Transverse colon (tissue), 4 donors: ENCODE measurements at regions not wholly inside any gene's neighbourhood (a gene's known extent, or its start where the extent isn't known, plus 50 kb on each side); places are given as distances from the start of the nearest gene placed in this dataset.

Experiments
- DNase-seq: peaks from one replicate; pipeline ENCODE4 v3.0.0-alpha.2; 2019
- H3K27ac ChIP-seq, 4 donors: fragments of 200-600 bp; sonication (generic); 2 replicates each; pipeline ENCODE4 v1.5.1; 2016 to 2018; ENCODE audit warnings: inconsistent platforms in 4 of 4
- H3K27me3 ChIP-seq: fragments of 200-600 bp; sonication (generic); 2 replicates; pipeline ENCODE4 v1.5.1; 2017; ENCODE audit warnings: inconsistent platforms
- H3K36me3 ChIP-seq, 4 donors: fragments of 200-600 bp; sonication (generic); 2 replicates each; pipeline ENCODE4 v1.5.1; 2017 to 2019; ENCODE audit warnings: inconsistent platforms in 4 of 4
- H3K4me1 ChIP-seq, 4 donors: fragments of 200-600 bp; sonication (generic); 2 replicates each; pipeline ENCODE4 v1.5.1; 2017 to 2020; ENCODE audit warnings: inconsistent platforms in 4 of 4
- H3K4me3 ChIP-seq, 4 donors: fragments of 200-600 bp; sonication (generic); 1 replicate in 1 of 4; 2 replicates in 3 of 4; pipeline versions ENCODE4 v1.5.1 to v1.6.1; 2017 to 2019; ENCODE audit warnings: inconsistent platforms in 4 of 4
- H3K9me3 ChIP-seq, 2 donors: fragments of 200-600 bp; sonication (generic); 2 replicates each; pipeline ENCODE4 v1.5.1; 2017 to 2019; ENCODE audit warnings: inconsistent platforms in 2 of 2
- CTCF ChIP-seq, 5 experiments: fragments of 200-600 bp in 3 of 5; fragments of 450-650 bp in 2 of 5; sonication (generic) in 3 of 5; IDR thresholded peaks; 1 replicate in 2 of 5; 2 replicates in 3 of 5; pipeline ENCODE4 v1.5.1; 2016 to 2017; ENCODE audit warnings: antibody characterized with exemption in 5 of 5, inconsistent platforms in 3 of 5, mild to moderate bottlenecking in 2 of 5, moderate library complexity in 1 of 5
- EP300 ChIP-seq: sonication (generic); formaldehyde crosslinking; IDR thresholded peaks from one replicate; pipeline ENCODE4 v1.6.1; 2017; ENCODE audit warnings: antibody characterized with exemption, low read depth
- POLR2A ChIP-seq: fragments of 450-650 bp; IDR thresholded peaks from one replicate; pipeline ENCODE4 v1.6.1; 2016; ENCODE audit warnings: antibody characterized with exemption, mild to moderate bottlenecking, moderate library complexity
- POLR2AphosphoS5 ChIP-seq, 3 donors: sonication (generic); formaldehyde crosslinking; IDR thresholded peaks; one replicate each; pipeline ENCODE4 v1.6.1; 2016; ENCODE audit warnings: antibody characterized with exemption in 3 of 3
- WGBS, 2 donors: methylation state at CpG; one replicate each; pipeline ENCODE4 v1.1.5; 2018; ENCODE audit warnings: low coverage in 1 of 2; 5-methylcytosine and 5-hydroxymethylcytosine counted together
- in situ Hi-C, 4 donors: fragments of 200-750 bp; cut with MboI; loops; one replicate each; pipeline versions ENCODE4 v1.15.0 to v1.15.1; 2017; ENCODE audit warnings: low sequenced_read_pairs in 3 of 4, low pct_ligation_motif_present in 1 of 4, low pct_unique_long_range_greater_than_20kb in 1 of 4
- intact Hi-C: fragments of 100-400 bp; cut with DNase I; formaldehyde crosslinking; loops from one replicate; pipeline ENCODE4 v1.15.1; 2023; ENCODE audit warnings: low total_unique reads

GRCh38 chr1:47582891-47583608 is 145.2 kb downstream of the FOXD2 start:
- TF ChIP-seq POLR2AphosphoS5 (IDR thresholded peaks at IDR 0.05) (no peak), EP300 (no peak), POLR2A (no peak), CTCF (IDR thresholded peaks at IDR 0.05) (no peak)
- Histone ChIP-seq H3K9me3 (no peaks in the 10 kb centered on the region), H3K4me3 (no peak overlapping the region), H3K4me1 (peaks cover 0 to 9% (median 7%) of the 10 kb centered on the region in 4 donors), H3K27me3 (peaks cover 7% of the 10 kb centered on the region), H3K27ac (no peak overlapping the region), H3K36me3 (no peaks in the 10 kb centered on the region)
- in situ Hi-C loops (no loop called here), intact Hi-C loops (no loop called here)
- DNase-seq, result no peak
- WGBS, 2 donors, result 56 to 67% methylated on average over 5 to 8 of the region's 8 CpGs

- intact Hi-C loops, result no loop called here
- in situ Hi-C loops, result no loop called here
- Histone ChIP-seq H3K36me3 (no peaks in the 10 kb centered on the region), H3K27me3 (peaks cover 7% of the 10 kb centered on the region), H3K4me1 (no peaks in the 10 kb centered on the region), H3K9me3 (no peaks in the 10 kb centered on the region), H3K27ac (no peak overlapping the region), H3K4me3 (no peak overlapping the region)
- DNase-seq, result no peak
- TF ChIP-seq POLR2A (no peak), POLR2AphosphoS5 (IDR thresholded peaks at IDR 0.05) (no peak), CTCF (IDR thresholded peaks at IDR 0.05) (no peak), EP300 (no peak)
- 25% methylated on average over 1 of the region's 1 CpG; no CpG with 5 or more reads in 1 of the 2 donors for WGBS, 2 donors
Observed at GRCh38 chr1:47584249-47584648, 146.4 kb downstream of the FOXD2 start.

- Histone ChIP-seq H3K36me3 (no peaks in the 10 kb centered on the region), H3K9me3 (no peaks in the 10 kb centered on the region), H3K27me3 (peaks cover 15% of the 10 kb centered on the region), H3K4me3 (no peak overlapping the region), H3K27ac (no peak overlapping the region), H3K4me1 (no peaks in the 10 kb centered on the region)
- DNase-seq, result no peak
- intact Hi-C loops, result no loop called here
- TF ChIP-seq EP300 (no peak), POLR2A (no peak), CTCF (IDR thresholded peaks at IDR 0.05) (no peak), POLR2AphosphoS5 (IDR thresholded peaks at IDR 0.05) (no peak)
- in situ Hi-C loops, result no loop called here
- 84 to 88% methylated on average over 5 to 9 of the region's 9 CpGs for WGBS, 2 donors
Observed at GRCh38 chr1:47585141-47585902, 147.5 kb downstream of the FOXD2 start.

- Histone ChIP-seq H3K4me3 (no peak overlapping the region), H3K27ac (no peak overlapping the region), H3K4me1 (no peaks in the 10 kb centered on the region), H3K9me3 (no peaks in the 10 kb centered on the region), H3K36me3 (no peaks in the 10 kb centered on the region), H3K27me3 (peaks cover 31% of the 10 kb centered on the region)
- intact Hi-C loops (no loop called here), in situ Hi-C loops (no loop called here)
- DNase-seq, result no peak
- 72 to 80% methylated on average over 3 to 8 of the region's 8 CpGs for WGBS, 2 donors
- TF ChIP-seq POLR2A (no peak), EP300 (no peak), CTCF (IDR thresholded peaks at IDR 0.05) (no peak), POLR2AphosphoS5 (IDR thresholded peaks at IDR 0.05) (no peak)
Observed at GRCh38 chr1:47587891-47588582, 150.2 kb downstream of the FOXD2 start.
